Heart right ventricle (tissue), 16 donors: ENCODE measurements at regions not wholly inside any gene's neighbourhood (a gene's known extent, or its start where the extent isn't known, plus 50 kb on each side); places are given as distances from the start of the nearest gene placed in this dataset.

Experiments
- ATAC-seq, 8 donors: fragments of 200-7000 bp; cut with Tn5 transposase; one replicate each; pipeline ENCODE4 v1.9.1; 2020; ENCODE audit warnings: mild to moderate bottlenecking in 8 of 8, moderate library complexity in 8 of 8, moderate number of reproducible peaks in 1 of 8
- DNase-seq, 2 donors: peaks; one replicate each; pipeline ENCODE4 v3.0.0-alpha.2; 2020
- H3K27ac ChIP-seq, 10 donors: fragments of 200-600 bp; sonication (generic) in 2 of 10; one replicate each; pipeline versions ENCODE4 v1.5.0 to v1.8.0; 2020 to 2022; ENCODE audit warnings: mild to moderate bottlenecking in 3 of 10
- H3K27me3 ChIP-seq, 7 donors: fragments of 200-600 bp; one replicate each; pipeline ENCODE4 v1.8.0; 2021 to 2022; ENCODE audit warnings: mild to moderate bottlenecking in 2 of 7
- H3K36me3 ChIP-seq, 9 donors: fragments of 200-600 bp; sonication (generic) in 1 of 9; one replicate each; pipeline versions ENCODE4 v1.5.0 to v1.8.0; 2020 to 2022; ENCODE audit warnings: mild to moderate bottlenecking in 2 of 9
- H3K4me1 ChIP-seq, 9 donors: fragments of 200-600 bp; sonication (generic) in 1 of 9; one replicate each; pipeline versions ENCODE4 v1.5.0 to v1.8.0; 2020 to 2022; ENCODE audit warnings: mild to moderate bottlenecking in 4 of 9
- H3K4me3 ChIP-seq, 10 donors: fragments of 200-600 bp; sonication (generic) in 2 of 10; one replicate each; pipeline versions ENCODE4 v1.5.0 to v1.8.0; 2020 to 2022; ENCODE audit warnings: mild to moderate bottlenecking in 7 of 10, moderate library complexity in 2 of 10
- H3K9me3 ChIP-seq, 11 donors: fragments of 200-600 bp in 10 of 11; sonication (generic) in 2 of 11; one replicate each; pipeline versions ENCODE4 v1.5.0 to v1.8.0; 2013 to 2022; ENCODE audit warnings: mild to moderate bottlenecking in 2 of 11, control low read depth in 1 of 11, moderate library complexity in 1 of 11
- CTCF ChIP-seq, 9 donors: fragments of 200-600 bp; sonication (generic) in 2 of 9; IDR thresholded peaks; one replicate each; pipeline versions ENCODE4 v1.5.0 to v1.8.0; 2021 to 2022; ENCODE audit warnings: antibody characterized with exemption in 9 of 9, mild to moderate bottlenecking in 5 of 9, moderate library complexity in 1 of 9
- WGBS, 2 donors: extraction: QIAGEN DNeasy Blood & Tissue Kit; methylation state at CpG; one replicate each; pipeline ENCODE4 v1.1.7; 2013; ENCODE audit warnings: inconsistent platforms in 1 of 2; 5-methylcytosine and 5-hydroxymethylcytosine counted together
- intact Hi-C, 10 donors: fragments of 100-400 bp; cut with DNase I; formaldehyde crosslinking; loops; one replicate each; pipeline versions ENCODE4 v1.11.1 to v1.14.2; 2022
- donor health status: Arrhythmogenic right ventricular cardiomyopathy.
- donor health status: ischemic (EF 13 %, LVEDD 7.1; RV severe dilation, severe dysfunction).
- donor health status: healthy with polysubstance abuse.
- donor health status: DM: no; HTN: yes; CAD: no.
- donor health status: DM: no; HTN: no; CAD: no.
- donor health status: ischemic (EF 25% LVEDD 6.9; RV normal size, moderate dysfunction).
- donor health status: ischemic (EF 25% LVEDD 5.7; RV mildly dilated, moderate dysfunction).
- donor health status: healthy.
- donor health status: DM: yes; HTN: yes; CAD: no.
- donor health status: Ischemic cardiomyopathy.
- donor health status: ischemic (EF 35%, LVEDD 5.7; RV mildly dilated, moderate dysfunction).
- donor health status: nonischemic (EF 11% LVEDD 7.7; RV severe dilation, severe dysfunction).
- donor health status: DM: yes; HTN: yes; CAD: no.
- donor health status: PGD.
- donor health status: ischemic (EF 29% LVEDD 5.4; RV normal size, mild dysfunction).
- donor health status: nonischemic (EF 23%, LVEDD 6.1; RV moderate dilation, normal function).

DNA sequence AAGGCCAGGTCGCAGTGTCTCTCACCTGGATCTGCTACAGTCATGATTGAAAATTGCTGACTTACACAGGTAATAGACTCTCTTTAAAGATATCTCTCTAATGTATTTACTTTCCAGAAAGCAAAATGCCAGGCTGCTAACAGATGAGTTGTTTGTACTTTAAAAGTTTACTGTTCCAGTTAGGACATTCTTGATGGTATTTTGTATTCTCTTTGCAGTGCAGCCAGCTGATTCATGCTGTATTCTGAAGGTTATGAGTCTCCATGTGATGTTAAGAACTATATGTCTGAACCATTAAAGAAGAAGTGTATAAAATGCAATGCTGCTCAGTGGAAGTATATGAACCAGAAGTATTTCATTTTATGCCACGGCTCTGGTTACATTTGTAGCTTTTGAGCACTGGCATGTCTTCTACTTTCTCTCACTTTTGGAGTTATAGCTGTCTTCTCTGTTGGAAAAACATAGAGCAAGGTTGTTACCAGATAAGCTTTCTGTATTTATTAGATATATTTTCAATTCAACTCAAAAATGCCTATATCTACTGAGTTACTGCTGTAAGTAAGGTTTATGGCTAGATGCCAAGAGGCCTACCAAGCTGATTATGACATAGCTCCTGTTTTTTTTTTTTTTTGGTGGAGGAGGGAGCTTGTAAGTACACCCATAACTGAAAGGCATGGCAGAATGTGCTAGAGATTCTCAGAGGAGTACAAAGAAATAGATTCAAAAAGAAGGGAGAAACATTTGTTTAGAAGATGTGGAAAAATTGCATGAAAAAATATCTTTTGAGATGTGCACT lies 130.5 kb upstream of the MAN1A1 start:
- Histone ChIP-seq H3K9me3 (no peaks in the 10 kb centered on the region), H3K4me3 (no peak overlapping the region), H3K36me3 (no peaks in the 10 kb centered on the region), H3K27ac (no peak overlapping the region), H3K27me3 (no peaks in the 10 kb centered on the region), H3K4me1 (no peaks in the 10 kb centered on the region)
- ATAC-seq: no peak
- DNase-seq: no peak
- 87 to 94% methylated on average over 2 of the region's 2 CpGs for WGBS, 2 donors
- TF ChIP-seq CTCF (IDR thresholded peaks at IDR 0.05): no peak
- intact Hi-C loops: no loop called here

DNA sequence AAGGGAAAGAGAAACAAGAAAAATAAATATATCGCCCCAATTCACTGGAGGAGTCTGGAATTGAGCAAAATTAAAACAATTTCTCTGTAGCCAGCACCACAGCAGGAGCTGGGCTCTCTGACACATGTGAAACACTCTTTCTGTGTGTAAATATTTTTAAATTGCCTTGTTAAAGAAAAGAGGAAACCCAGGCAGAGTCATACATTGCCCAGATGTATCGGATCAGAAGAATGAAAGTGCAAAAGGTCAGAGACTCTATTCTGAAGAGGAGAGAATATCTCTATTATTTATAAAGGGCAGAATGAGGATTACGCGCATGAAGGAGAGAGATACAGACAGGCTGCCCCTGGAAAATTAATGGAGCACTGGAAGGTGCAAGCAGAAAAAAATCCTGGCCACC lies 127.0 kb upstream of the MAN1A1 start:
- no peak for ATAC-seq
- Histone ChIP-seq H3K27me3 (no peaks in the 10 kb centered on the region), H3K4me3 (no peak overlapping the region), H3K9me3 (peaks cover 0 to 8% (median 0%) of the 10 kb centered on the region in 11 donors), H3K36me3 (no peaks in the 10 kb centered on the region), H3K27ac (no peak overlapping the region), H3K4me1 (no peaks in the 10 kb centered on the region)
- intact Hi-C loops: no loop called here
- no peak for TF ChIP-seq CTCF (IDR thresholded peaks at IDR 0.05)
- WGBS, 2 donors: 64 to 74% methylated on average over 4 of the region's 4 CpGs
- no peak for DNase-seq

DNA sequence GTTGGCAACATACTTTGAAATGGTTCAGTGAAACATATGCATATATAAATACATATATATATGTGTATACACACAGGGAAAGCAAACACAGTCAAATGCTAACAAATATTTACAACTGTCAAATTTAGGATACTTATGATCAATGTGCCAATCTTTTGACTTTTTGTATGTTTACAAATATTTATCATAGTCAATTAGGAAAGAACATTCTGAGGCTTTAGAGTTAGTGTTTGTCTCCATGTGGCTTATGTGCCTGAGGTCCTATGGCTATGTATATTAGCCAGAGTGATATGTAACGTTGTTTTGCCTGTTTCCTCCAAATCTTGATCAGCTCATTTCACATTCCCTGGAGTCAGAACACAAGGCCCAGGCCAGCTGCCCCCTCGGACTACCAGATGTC lies 126.5 kb upstream of the MAN1A1 start:
- DNase-seq (no peak), ATAC-seq (no peak)
- H3K4me1 ChIP-seq: no peaks in the 10 kb centered on the region
- no peaks in the 10 kb centered on the region for H3K27me3 ChIP-seq
- intact Hi-C loops: no loop called here
- no peak for TF ChIP-seq CTCF (IDR thresholded peaks at IDR 0.05)
- no peaks in the 10 kb centered on the region for H3K36me3 ChIP-seq
- WGBS, 2 donors: 44 to 51% methylated on average over 2 of the region's 2 CpGs
- peaks cover 0 to 11% (median 0%) of the 10 kb centered on the region in 11 donors for H3K9me3 ChIP-seq
- H3K4me3 ChIP-seq: no peak overlapping the region
- no peak overlapping the region for H3K27ac ChIP-seq

GRCh38 chr6:119470893-119471542 lies 121.5 kb upstream of the MAN1A1 start:
- no peak for ATAC-seq
- whole genome bisulfite sequencing, 2 donors: 43 to 54% methylated on average over 3 of the region's 3 CpGs
- no peak for TF ChIP-seq CTCF (IDR thresholded peaks at IDR 0.05)
- Histone ChIP-seq H3K4me1 (peaks cover 0 to 15% (median 4%) of the 10 kb centered on the region in 9 donors), H3K36me3 (no peaks in the 10 kb centered on the region), H3K9me3 (peaks cover 0 to 18% (median 0%) of the 10 kb centered on the region in 11 donors), H3K27me3 (no peaks in the 10 kb centered on the region), H3K4me3 (no peak overlapping the region), H3K27ac (no peak overlapping the region)
- intact Hi-C loops: no loop called here
- no peak for DNase-seq
